Mesendoderm (in vitro differentiated cells): ENCODE measurements at regions not wholly inside any gene's neighbourhood (a gene's known extent, or its start where the extent isn't known, plus 50 kb on each side); places are given as distances from the start of the nearest gene placed in this dataset.

ENCODE experiments used
- DNase-seq: peaks from one replicate; pipeline ENCODE4 v3.0.0; 2013
- H2AK5ac ChIP-seq: 2 replicates; pipeline ENCODE4 v1.6.1; 2013; ENCODE audit warnings: low read length, inconsistent platforms
- H2BK120ac ChIP-seq: 2 replicates; pipeline ENCODE4 v1.6.1; 2013; ENCODE audit warnings: low read depth, mild to moderate bottlenecking, low read length, moderate library complexity, mixed read lengths
- H2BK15ac ChIP-seq: replicated peaks from 2 replicates; pipeline ENCODE4 v1.6.1; 2013; ENCODE audit warnings: low read depth, mild to moderate bottlenecking, moderate library complexity
- H2BK5ac ChIP-seq: 2 replicates; pipeline ENCODE4 v1.6.1; 2013; ENCODE audit warnings: low read length, inconsistent platforms
- H3K18ac ChIP-seq: 2 replicates; pipeline ENCODE4 v1.6.1; 2013; ENCODE audit warnings: mild to moderate bottlenecking, low read length, mixed read lengths
- H3K23ac ChIP-seq: one replicate; pipeline ENCODE4 v1.6.1; 2013; ENCODE audit warnings: low read length
- H3K27ac ChIP-seq: 2 replicates; pipeline ENCODE4 v1.5.1; 2013; ENCODE audit warnings: low read depth, mild to moderate bottlenecking, inconsistent platforms, low read length, moderate library complexity
- H3K27me3 ChIP-seq: 2 replicates; pipeline ENCODE4 v1.6.1; 2013; ENCODE audit warnings: low read length, control low read depth, mild to moderate bottlenecking, inconsistent platforms; ENCODE audit not compliant: insufficient read depth, poor library complexity
- H3K36me3 ChIP-seq: 2 replicates; pipeline ENCODE4 v1.6.1; 2013; ENCODE audit warnings: low read length, inconsistent platforms; ENCODE audit not compliant: control insufficient read depth, insufficient read depth
- H3K4ac ChIP-seq: one replicate; pipeline ENCODE4 v1.6.1; 2013; ENCODE audit warnings: low read depth, mild to moderate bottlenecking, low read length, moderate library complexity
- H3K4me1 ChIP-seq: 2 replicates; pipeline ENCODE4 v1.6.1; 2013; ENCODE audit warnings: low read depth, low read length, inconsistent platforms; ENCODE audit not compliant: control insufficient read depth
- H3K4me2 ChIP-seq: 2 replicates; pipeline ENCODE4 v1.6.1; 2013; ENCODE audit warnings: low read length
- H3K4me3 ChIP-seq: 2 replicates; pipeline ENCODE4 v1.5.1; 2013; ENCODE audit warnings: mild to moderate bottlenecking, low read length
- H3K56ac ChIP-seq: one replicate; pipeline ENCODE4 v1.6.1; 2013; ENCODE audit warnings: low read length
- H3K79me1 ChIP-seq: 2 replicates; pipeline ENCODE4 v1.6.1; 2013; ENCODE audit warnings: low read length, inconsistent platforms
- H3K79me2 ChIP-seq: 2 replicates; pipeline ENCODE4 v1.6.1; 2013; ENCODE audit warnings: mild to moderate bottlenecking, low read length; ENCODE audit not compliant: control insufficient read depth, insufficient read depth
- H3K9ac ChIP-seq: 2 replicates; pipeline ENCODE4 v1.6.1; 2013; ENCODE audit warnings: low read length, inconsistent platforms
- H4K5ac ChIP-seq: one replicate; pipeline ENCODE4 v1.6.1; 2013; ENCODE audit warnings: low read length
- H4K8ac ChIP-seq: one replicate; pipeline ENCODE4 v1.6.1; 2013; ENCODE audit warnings: low read depth, mild to moderate bottlenecking, control low read depth, low read length, moderate library complexity
- WGBS: extraction: QIAGEN DNeasy Blood & Tissue Kit; methylation state at CpG from one replicate; pipeline ENCODE4 v1.1.7; 2013; ENCODE audit warnings: low lambda C conversion rate, missing lambda C conversion rate; ENCODE audit not compliant: insufficient coverage; ENCODE audit errors: extremely low coverage; 5-methylcytosine and 5-hydroxymethylcytosine counted together

DNA sequence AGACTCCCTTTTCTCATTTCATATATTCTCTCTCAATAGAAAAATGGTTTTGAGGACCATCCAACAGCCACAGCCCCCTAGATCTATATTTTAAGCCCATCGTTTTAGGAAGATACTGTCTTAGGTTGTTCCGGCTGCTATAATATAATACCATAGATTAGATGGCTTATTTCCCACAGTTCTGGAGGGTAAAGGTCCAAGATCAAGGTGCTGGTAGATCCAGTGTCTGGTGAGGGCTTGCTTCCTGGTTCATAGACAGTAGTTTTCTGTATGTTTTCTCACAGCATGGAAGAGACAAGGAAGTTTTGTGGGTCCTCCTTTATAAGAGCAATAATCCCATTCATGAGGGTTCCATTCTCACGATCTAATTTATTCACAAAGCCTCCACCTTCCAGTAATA is 215.1 kb downstream of the AASDHPPT start:
- H3K9ac ChIP-seq = no peak overlapping the region
- H3K27ac ChIP-seq = no peak overlapping the region
- no CpG with 5 or more reads among the region's 3 CpGs for WGBS
- no peaks in the 10 kb centered on the region for H3K79me2 ChIP-seq
- H3K79me1 ChIP-seq = no peaks in the 10 kb centered on the region
- no peak overlapping the region for H4K5ac ChIP-seq
- H2AK5ac ChIP-seq = no peak overlapping the region
- no peak overlapping the region for H3K18ac ChIP-seq
- H2BK5ac ChIP-seq = no peak overlapping the region
- H3K56ac ChIP-seq = no peak overlapping the region
- DNase-seq = no peak
- no peak overlapping the region for H3K4me3 ChIP-seq
- no peak overlapping the region for H3K23ac ChIP-seq
- no peak overlapping the region for H3K4ac ChIP-seq
- H3K4me1 ChIP-seq = no peaks in the 10 kb centered on the region
- H3K4me2 ChIP-seq = no peak overlapping the region
- no peak overlapping the region for H2BK15ac ChIP-seq
- no peak overlapping the region for H2BK120ac ChIP-seq
- no peaks in the 10 kb centered on the region for H3K27me3 ChIP-seq
- no peak overlapping the region for H4K8ac ChIP-seq
- no peaks in the 10 kb centered on the region for H3K36me3 ChIP-seq

DNA sequence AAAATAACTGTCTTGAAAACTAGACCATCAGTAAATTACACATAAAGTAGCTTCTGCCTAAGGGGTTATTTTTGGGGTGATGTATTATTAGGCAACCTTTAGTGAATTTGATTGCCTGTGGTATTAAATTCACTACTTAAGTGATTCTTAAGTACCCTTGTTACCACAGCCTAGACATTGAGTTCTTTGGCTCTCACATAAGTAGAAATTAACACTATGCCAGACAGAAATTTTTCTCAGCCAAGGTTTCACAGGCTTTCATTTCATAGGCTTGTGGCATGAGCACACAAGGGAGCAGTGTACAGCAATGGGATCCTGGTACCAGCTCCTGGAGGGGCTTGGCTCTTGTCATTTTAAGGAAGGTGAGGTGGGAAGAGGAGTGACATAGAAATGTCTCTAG is 218.5 kb downstream of the AASDHPPT start:
- H4K8ac ChIP-seq = no peak overlapping the region
- no peak overlapping the region for H2BK120ac ChIP-seq
- no peaks in the 10 kb centered on the region for H3K79me2 ChIP-seq
- no peaks in the 10 kb centered on the region for H3K36me3 ChIP-seq
- no peak overlapping the region for H3K27ac ChIP-seq
- no peak for DNase-seq
- H3K23ac ChIP-seq = no peak overlapping the region
- H2AK5ac ChIP-seq = no peak overlapping the region
- H3K4me2 ChIP-seq = no peak overlapping the region
- no peak overlapping the region for H4K5ac ChIP-seq
- H3K27me3 ChIP-seq = no peaks in the 10 kb centered on the region
- H3K4me3 ChIP-seq = no peak overlapping the region
- no peak overlapping the region for H3K4ac ChIP-seq
- H3K79me1 ChIP-seq = no peaks in the 10 kb centered on the region
- H3K9ac ChIP-seq = no peak overlapping the region
- H2BK5ac ChIP-seq = no peak overlapping the region
- H3K18ac ChIP-seq = no peak overlapping the region
- no peak overlapping the region for H2BK15ac ChIP-seq
- H3K4me1 ChIP-seq = no peaks in the 10 kb centered on the region
- H3K56ac ChIP-seq = no peak overlapping the region

- no CpG with 5 or more reads among the region's 2 CpGs for WGBS
- H3K23ac ChIP-seq = no peak overlapping the region
- H3K27me3 ChIP-seq = no peaks in the 10 kb centered on the region
- H2BK120ac ChIP-seq = no peak overlapping the region
- no peaks in the 10 kb centered on the region for H3K79me2 ChIP-seq
- H3K4me2 ChIP-seq = no peak overlapping the region
- no peak overlapping the region for H3K9ac ChIP-seq
- H2BK5ac ChIP-seq = no peak overlapping the region
- no peak overlapping the region for H4K5ac ChIP-seq
- H3K18ac ChIP-seq = no peak overlapping the region
- H4K8ac ChIP-seq = no peak overlapping the region
- no peaks in the 10 kb centered on the region for H3K79me1 ChIP-seq
- peak; percentile 14 for DNase-seq
- H2BK15ac ChIP-seq = no peak overlapping the region
- H3K27ac ChIP-seq = no peak overlapping the region
- H3K4ac ChIP-seq = no peak overlapping the region
- no peak overlapping the region for H3K4me3 ChIP-seq
- H3K56ac ChIP-seq = no peak overlapping the region
- no peaks in the 10 kb centered on the region for H3K4me1 ChIP-seq
- H2AK5ac ChIP-seq = no peak overlapping the region
- no peaks in the 10 kb centered on the region for H3K36me3 ChIP-seq
Measured at GRCh38 chr11:106302416-106302815, 225.0 kb downstream of the AASDHPPT start.

GRCh38 chr11:106304274-106304673 is 226.8 kb downstream of the AASDHPPT start:
- no peak overlapping the region for H4K5ac ChIP-seq
- no peaks in the 10 kb centered on the region for H3K27me3 ChIP-seq
- DNase-seq = no peak
- no peaks in the 10 kb centered on the region for H3K79me2 ChIP-seq
- H3K4me3 ChIP-seq = no peak overlapping the region
- H3K9ac ChIP-seq = no peak overlapping the region
- H3K18ac ChIP-seq = no peak overlapping the region
- no peak overlapping the region for H2AK5ac ChIP-seq
- no peak overlapping the region for H4K8ac ChIP-seq
- no peak overlapping the region for H3K27ac ChIP-seq
- no peak overlapping the region for H2BK5ac ChIP-seq
- H3K23ac ChIP-seq = no peak overlapping the region
- no peaks in the 10 kb centered on the region for H3K79me1 ChIP-seq
- no peaks in the 10 kb centered on the region for H3K4me1 ChIP-seq
- no peak overlapping the region for H3K4ac ChIP-seq
- no peaks in the 10 kb centered on the region for H3K36me3 ChIP-seq
- H2BK120ac ChIP-seq = no peak overlapping the region
- no peak overlapping the region for H2BK15ac ChIP-seq
- no peak overlapping the region for H3K4me2 ChIP-seq
- H3K56ac ChIP-seq = no peak overlapping the region

- Histone ChIP-seq H3K9ac (no peak overlapping the region), H2BK120ac (no peak overlapping the region), H3K27me3 (no peaks in the 10 kb centered on the region), H3K79me1 (no peaks in the 10 kb centered on the region), H3K4ac (no peak overlapping the region), H2AK5ac (no peak overlapping the region), H3K36me3 (no peaks in the 10 kb centered on the region), H2BK5ac (no peak overlapping the region), H3K4me3 (no peak overlapping the region), H3K56ac (no peak overlapping the region), H3K23ac (no peak overlapping the region), H2BK15ac (no peak overlapping the region), H3K4me2 (no peak overlapping the region), H4K8ac (no peak overlapping the region), H3K27ac (no peak overlapping the region), H4K5ac (no peak overlapping the region), H3K18ac (no peak overlapping the region), H3K79me2 (no peaks in the 10 kb centered on the region), H3K4me1 (no peaks in the 10 kb centered on the region)
- DNase-seq = no peak
- no CpG with 5 or more reads among the region's 1 CpG for WGBS
Measured at GRCh38 chr11:106305458-106305857, 228.0 kb downstream of the AASDHPPT start.

DNA sequence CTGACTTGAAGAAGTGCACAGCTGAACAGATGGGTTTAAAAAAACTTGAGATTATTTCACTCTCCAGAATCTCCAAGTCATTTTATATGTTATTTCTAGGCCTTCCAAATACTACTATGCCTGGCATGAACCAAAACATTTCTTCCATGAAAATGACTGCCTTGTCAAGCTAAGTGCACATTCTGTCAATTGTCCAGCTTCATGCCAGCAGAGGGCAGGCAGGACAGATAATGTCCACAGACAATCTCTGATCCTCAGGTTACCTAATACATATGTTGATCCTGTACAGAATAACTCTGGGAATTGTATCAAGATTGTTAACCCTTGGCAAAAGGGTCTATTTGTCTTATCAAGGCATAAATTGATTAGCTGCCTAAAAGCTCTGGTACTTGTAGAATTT is 229.5 kb downstream of the AASDHPPT start:
- H3K9ac ChIP-seq = no peak overlapping the region
- H2BK15ac ChIP-seq = no peak overlapping the region
- H3K56ac ChIP-seq = no peak overlapping the region
- H3K79me1 ChIP-seq = no peaks in the 10 kb centered on the region
- H3K18ac ChIP-seq = no peak overlapping the region
- H3K4me1 ChIP-seq = no peaks in the 10 kb centered on the region
- no peak overlapping the region for H2AK5ac ChIP-seq
- no peak overlapping the region for H2BK5ac ChIP-seq
- no peak for DNase-seq
- no peaks in the 10 kb centered on the region for H3K27me3 ChIP-seq
- no peak overlapping the region for H3K4ac ChIP-seq
- no peak overlapping the region for H3K4me2 ChIP-seq
- H4K8ac ChIP-seq = no peak overlapping the region
- H3K23ac ChIP-seq = no peak overlapping the region
- H2BK120ac ChIP-seq = no peak overlapping the region
- H3K36me3 ChIP-seq = no peaks in the 10 kb centered on the region
- no peaks in the 10 kb centered on the region for H3K79me2 ChIP-seq
- no peak overlapping the region for H3K4me3 ChIP-seq
- no peak overlapping the region for H3K27ac ChIP-seq
- no peak overlapping the region for H4K5ac ChIP-seq
